Epithelial cell of esophagus (primary cell): ENCODE measurements at regions not wholly inside any gene's neighbourhood (a gene's known extent, or its start where the extent isn't known, plus 50 kb on each side); places are given as distances from the start of the nearest gene placed in this dataset.
A peak's percentile ranks its signal among the peaks of the same experiment; 100 is the strongest.
"Not testable (repeated sequence)": the region's sequence is repeated elsewhere in the genome, so short reads cannot be mapped to it uniquely, and the experiment has no call there.

Source experiments
- DNase-seq: peaks from one replicate; pipeline ENCODE4 v3.0.0; 2010; ENCODE audit warnings: low read depth
- H3K4me3 ChIP-seq: 2 replicates; pipeline ENCODE4 v1.5.1; 2011; ENCODE audit warnings: mild to moderate bottlenecking, low read length, control low read depth
- CTCF ChIP-seq: IDR thresholded peaks from 2 replicates; pipeline ENCODE4 v1.5.1; 2011; ENCODE audit warnings: low read depth, mild to moderate bottlenecking, low read length, control low read depth, inconsistent platforms; ENCODE audit not compliant: insufficient read depth; ENCODE audit errors: missing control alignments

- H3K4me3 ChIP-seq: no peak overlapping the region
- peak; percentile 48 for DNase-seq
- TF ChIP-seq CTCF: no peak
These were observed 98.9 kb upstream of the HMGA2 start for GRCh38 chr12:65725376-65725775.

- no peak for DNase-seq
- H3K4me3 ChIP-seq: peak overlapping the region; percentile 54
- no peak for TF ChIP-seq CTCF
These were observed 95.8 kb upstream of the HMGA2 start for GRCh38 chr12:65728455-65728847.

GRCh38 chr12:65728848-65729793 lies 95.2 kb upstream of the HMGA2 start:
- TF ChIP-seq CTCF: peak; percentile 6

GRCh38 chr12:65731771-65732170 lies 92.5 kb upstream of the HMGA2 start:
- no peak for DNase-seq
- H3K4me3 ChIP-seq: no peak overlapping the region
- no peak for TF ChIP-seq CTCF

More at GRCh38 chr12:65728848-65729793, 95.2 kb upstream of the HMGA2 start:
- peak overlapping the region; percentile 54 for H3K4me3 ChIP-seq
- peak; percentile 58 for DNase-seq

GRCh38 chr12:65733643-65734042 lies 90.6 kb upstream of the HMGA2 start:
- H3K4me3 ChIP-seq, DNase-seq: not testable (repeated sequence)

GRCh38 chr12:65734226-65734625 lies 90.1 kb upstream of the HMGA2 start:
- no peak overlapping the region for H3K4me3 ChIP-seq
- TF ChIP-seq CTCF: no peak
- no peak for DNase-seq

- H3K4me3 ChIP-seq: no peak overlapping the region
- no peak for DNase-seq
- TF ChIP-seq CTCF: no peak
These were observed 84.7 kb upstream of the HMGA2 start for GRCh38 chr12:65739606-65740005.
